Astrocyte of the spinal cord (primary cell): ENCODE measurements at regions not wholly inside any gene's neighbourhood (a gene's known extent, or its start where the extent isn't known, plus 50 kb on each side); places are given as distances from the start of the nearest gene placed in this dataset.

Experiments
- DNase-seq: peaks from one replicate; pipeline ENCODE4 v3.0.0; 2011; ENCODE audit warnings: low read depth, low spot score
- H3K4me3 ChIP-seq: 2 replicates; pipeline ENCODE4 v1.5.1; 2011; ENCODE audit warnings: low read depth, mild to moderate bottlenecking, low read length, moderate library complexity
- CTCF ChIP-seq: IDR thresholded peaks from 2 replicates; pipeline ENCODE4 v1.5.1; 2012; ENCODE audit warnings: low read depth, mild to moderate bottlenecking, low read length, inconsistent platforms
- in situ Hi-C: cut with HindIII; loops from 2 replicates; pipeline ENCODE4 v1.10.0; 2017; ENCODE audit warnings: low sequenced_read_pairs

- no peak for DNase-seq
- in situ Hi-C loops, result no loop called here
- H3K4me3 ChIP-seq, result no peak overlapping the region
Measured at GRCh38 chr17:56707312-56708219, 114.1 kb downstream of the NOG start.

DNA sequence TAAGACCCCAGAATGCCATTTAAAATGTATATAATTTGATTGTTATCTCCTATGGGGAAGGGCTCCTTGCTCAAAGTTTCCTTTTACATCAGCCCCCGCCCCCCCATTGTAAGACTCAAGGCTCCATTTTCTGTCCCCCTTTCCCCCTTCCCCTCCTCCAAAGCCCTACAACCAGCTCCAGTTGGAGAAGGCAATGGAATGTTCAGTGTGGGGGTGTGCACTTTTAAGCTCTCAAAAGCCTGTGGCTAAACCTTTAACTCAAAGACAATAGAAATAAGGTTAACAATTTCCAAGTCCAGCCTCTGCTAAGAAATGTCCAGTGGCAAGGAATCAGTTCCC, 114.7 kb downstream of the NOG start:
- in situ Hi-C loops, result no loop called here
- TF ChIP-seq CTCF, result no peak
- no peak for DNase-seq
- no peak overlapping the region for H3K4me3 ChIP-seq

More at GRCh38 chr17:56707312-56708219, 114.1 kb downstream of the NOG start:
- no peak for TF ChIP-seq CTCF

GRCh38 chr17:56708670-56709410, 115.3 kb downstream of the NOG start:
- no peak for TF ChIP-seq CTCF
- no peak for DNase-seq
- no peak overlapping the region for H3K4me3 ChIP-seq
- in situ Hi-C loops, result no loop called here

- no peak for TF ChIP-seq CTCF
- in situ Hi-C loops, result no loop called here
- H3K4me3 ChIP-seq, result no peak overlapping the region
- no peak for DNase-seq
Measured at GRCh38 chr17:56710986-56711385, 117.5 kb downstream of the NOG start.

- in situ Hi-C loops, result no loop called here
- peak; percentile 81 for TF ChIP-seq CTCF
- DNase-seq, result peak; percentile 83
- H3K4me3 ChIP-seq, result no peak overlapping the region
Measured at GRCh38 chr17:56715613-56716357, 117.9 kb downstream of the C17orf67 start.

DNA sequence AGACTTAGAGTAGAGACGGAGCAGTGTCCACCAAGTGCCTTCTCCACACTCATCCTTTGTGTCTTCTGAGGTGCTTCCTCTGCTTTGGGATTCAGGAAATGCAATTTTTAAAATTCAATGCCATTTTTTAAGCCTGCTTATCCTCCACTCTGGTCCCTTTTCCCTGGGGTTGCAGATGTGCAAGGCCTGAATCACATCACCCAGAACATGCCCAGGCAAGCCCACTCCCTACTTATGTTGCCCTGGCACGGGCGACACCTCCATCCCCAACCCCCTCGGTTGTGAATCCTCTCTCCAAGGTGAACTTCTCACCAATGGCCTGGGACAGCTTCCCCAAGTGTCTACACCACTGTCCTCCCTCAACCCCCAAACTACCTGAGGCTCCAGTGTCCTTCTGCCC, 116.2 kb downstream of the C17orf67 start:
- no peak for TF ChIP-seq CTCF
- in situ Hi-C loops, result no loop called here
- no peak for DNase-seq
- H3K4me3 ChIP-seq, result no peak overlapping the region
